ENCODE measurements at regions not wholly inside any gene's neighbourhood (a gene's known extent, or its start where the extent isn't known, plus 50 kb on each side); places are given as distances from the start of the nearest gene placed in this dataset.

DNA sequence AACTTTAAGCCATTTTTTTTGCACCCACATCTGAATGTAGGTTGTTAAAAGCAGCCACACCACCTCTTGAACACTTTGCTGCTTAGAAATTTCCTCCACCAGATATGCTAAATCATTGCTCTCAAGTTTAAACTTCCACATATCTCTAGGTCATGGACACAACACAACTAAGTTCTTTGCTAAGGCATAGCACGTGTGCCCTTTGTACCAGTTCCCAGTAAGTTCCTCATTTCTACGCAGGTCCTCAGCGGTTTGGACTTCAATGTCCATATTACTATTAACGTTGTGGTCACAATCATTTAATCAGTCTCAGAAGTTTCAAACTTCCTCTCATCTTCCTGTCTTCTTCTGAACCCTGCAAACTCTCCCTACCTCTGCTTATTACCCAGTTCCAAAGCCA lies 661.6 kb upstream of the PKN2 start:
- FAIRE-seq, result no peak
- no peak for DNase-seq (ENCODE audit: insufficient read length, low spot score)

DNA sequence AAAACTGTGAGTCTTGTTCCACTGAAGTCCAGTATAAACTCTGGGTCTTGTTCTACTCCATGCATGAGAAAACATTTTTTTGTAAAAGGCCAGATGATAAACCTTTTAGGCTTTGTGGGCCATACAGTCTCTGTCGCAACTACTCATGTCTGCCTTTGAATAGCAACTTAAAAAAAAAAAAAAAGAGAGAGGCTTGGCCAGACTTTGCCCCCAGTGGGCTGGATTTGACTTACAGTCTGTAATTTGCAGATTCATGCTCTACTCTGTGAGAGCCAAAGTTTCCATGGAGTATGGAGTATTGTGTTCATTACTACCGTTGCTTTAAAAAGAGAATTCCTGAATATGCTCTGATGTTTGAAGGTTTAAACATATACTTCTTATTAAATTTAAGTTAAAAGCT lies 654.9 kb upstream of the PKN2 start:
- FAIRE-seq (no peak), DNase-seq (ENCODE audit: insufficient read length, low spot score) (no peak)

DNA sequence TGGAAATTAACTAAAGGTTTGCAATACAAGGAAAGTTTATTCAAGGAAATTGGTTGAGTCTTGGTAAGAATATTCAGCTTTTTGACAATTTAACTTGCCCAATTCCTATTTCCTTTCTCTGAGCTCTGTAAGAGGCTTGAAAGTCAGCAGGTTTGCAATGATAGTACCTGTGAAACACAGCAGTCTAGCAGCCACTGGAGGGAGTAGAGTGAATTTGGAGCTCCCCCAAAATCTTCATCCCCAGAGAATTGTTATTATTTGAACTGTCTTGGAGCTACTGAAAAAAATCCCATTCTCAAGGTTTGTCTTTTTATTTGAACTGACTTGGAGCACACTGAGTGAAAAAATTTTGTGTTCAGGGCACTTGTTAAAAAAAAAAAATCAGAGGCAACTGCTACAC lies 654.2 kb upstream of the PKN2 start:
- no peak for DNase-seq (ENCODE audit: insufficient read length, low spot score)

DNA sequence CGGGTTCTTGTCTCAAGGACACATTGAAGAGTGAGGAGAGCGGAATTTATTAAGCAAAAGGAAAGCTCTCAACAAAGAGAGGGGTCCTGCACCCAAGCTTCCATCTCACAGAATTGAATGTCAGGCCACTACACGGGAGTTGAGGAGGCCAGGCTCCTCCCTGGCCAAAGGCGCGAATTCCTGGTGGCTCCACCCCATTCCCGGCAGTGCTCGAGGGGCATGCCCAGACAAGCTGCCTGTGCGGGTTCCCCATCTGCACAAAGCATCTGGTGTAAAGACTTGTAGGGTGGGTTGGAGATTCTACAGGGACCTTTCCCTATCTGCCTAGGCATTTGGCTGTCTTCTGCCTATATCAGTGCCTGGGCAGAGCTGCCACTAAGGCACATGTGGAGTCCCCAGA lies 648.5 kb upstream of the PKN2 start:
- DNase-seq (ENCODE audit: insufficient read length, low spot score) (no peak), FAIRE-seq (no peak)

More for the DNA sequence above, 654.2 kb upstream of the PKN2 start:
- no peak for FAIRE-seq

DNA sequence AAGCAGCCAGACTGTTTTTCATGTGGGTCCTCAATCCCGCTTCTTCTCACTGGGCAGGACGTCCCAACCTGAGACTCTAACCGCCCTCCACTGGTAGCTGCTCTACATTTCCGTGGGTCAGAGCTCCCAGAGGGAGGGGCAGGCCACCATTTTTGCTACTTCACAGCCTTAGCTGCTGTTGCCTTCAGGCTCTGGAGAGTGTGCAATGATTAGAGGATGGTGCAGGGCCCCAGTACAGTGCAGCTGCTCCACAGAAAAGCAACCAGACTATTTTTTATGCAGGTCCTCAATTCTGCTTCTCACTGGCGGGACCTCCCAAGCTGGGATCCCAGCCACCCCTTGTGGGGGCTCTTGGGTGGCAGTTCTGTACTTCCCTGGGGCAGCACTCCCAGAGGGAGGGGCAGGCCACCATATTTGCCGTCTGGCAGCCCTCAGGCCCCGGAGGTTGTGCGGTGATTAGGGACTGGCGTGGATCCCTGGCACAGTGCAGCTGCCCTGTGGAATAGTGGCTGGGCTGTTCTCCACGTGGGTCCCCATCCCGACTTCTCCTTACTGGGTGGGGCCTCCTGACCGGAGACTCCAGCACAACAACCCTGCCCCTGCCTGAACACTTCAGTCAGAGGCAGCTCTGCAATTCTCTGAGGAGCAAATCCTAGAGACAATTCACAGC lies 647.6 kb upstream of the PKN2 start:
- DNase-seq (ENCODE audit: insufficient read length, low spot score) (no peak), FAIRE-seq (no peak)

DNA sequence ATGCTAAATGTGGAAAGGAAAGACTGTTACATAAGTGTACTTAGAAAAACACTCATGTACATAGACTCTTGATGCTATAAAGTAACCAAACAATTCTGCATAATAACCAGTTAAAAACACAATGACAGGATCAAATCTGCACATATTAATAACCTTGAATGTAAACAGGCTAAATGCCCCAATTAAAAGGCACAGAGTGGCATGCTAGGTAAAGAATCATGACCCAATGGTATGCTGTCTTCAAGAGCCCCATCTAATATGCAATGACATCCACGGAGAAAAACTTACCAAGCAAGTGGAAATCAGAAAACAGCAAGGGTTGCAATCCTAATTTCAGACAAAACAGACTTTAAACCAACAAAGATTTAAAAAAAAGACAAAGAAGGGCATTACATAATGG lies 644.8 kb upstream of the PKN2 start:
- DNase-seq (ENCODE audit: insufficient read length, low spot score) (no peak), FAIRE-seq (no peak)

DNA sequence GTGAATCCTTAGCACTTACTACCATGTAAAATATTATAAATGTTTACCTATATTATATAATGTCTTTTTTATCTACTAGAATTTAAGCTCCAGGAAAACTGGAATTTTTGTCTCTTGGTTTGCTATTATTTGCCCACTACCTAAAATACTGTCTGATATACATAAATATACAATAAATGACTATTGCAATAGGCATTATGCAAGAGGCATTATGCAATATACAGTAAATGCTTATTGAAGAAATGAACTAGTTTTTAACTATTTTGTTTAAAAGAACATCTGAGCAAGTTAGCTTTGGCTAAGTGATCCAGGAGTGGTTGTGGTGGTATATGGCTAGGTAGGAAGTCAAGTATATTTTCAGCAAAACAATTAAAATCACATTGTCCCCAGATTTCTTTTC lies 640.2 kb upstream of the PKN2 start:
- no peak for DNase-seq (ENCODE audit: insufficient read length, low spot score)
- FAIRE-seq, result no peak

DNA sequence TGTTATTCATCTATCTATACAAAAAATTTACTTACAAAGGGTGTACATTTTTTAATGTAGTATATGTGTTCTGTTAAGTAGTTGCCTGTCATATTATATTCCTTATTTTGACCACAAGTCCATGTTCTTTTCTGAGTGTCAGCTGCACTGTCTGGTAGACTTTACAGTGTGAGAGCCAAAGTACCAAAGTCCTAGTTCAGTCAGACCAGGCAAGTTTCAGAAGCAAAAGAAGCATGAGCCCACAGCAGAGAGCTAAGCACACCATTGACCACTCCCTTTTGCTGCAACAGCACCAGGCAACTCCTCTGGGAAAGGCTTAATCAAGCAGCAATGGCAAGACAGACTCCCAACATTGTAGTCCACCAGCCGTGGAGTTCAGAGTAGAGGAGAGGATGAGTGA lies 631.9 kb upstream of the PKN2 start:
- FAIRE-seq (no peak), DNase-seq (ENCODE audit: insufficient read length, low spot score) (no peak)

DNA sequence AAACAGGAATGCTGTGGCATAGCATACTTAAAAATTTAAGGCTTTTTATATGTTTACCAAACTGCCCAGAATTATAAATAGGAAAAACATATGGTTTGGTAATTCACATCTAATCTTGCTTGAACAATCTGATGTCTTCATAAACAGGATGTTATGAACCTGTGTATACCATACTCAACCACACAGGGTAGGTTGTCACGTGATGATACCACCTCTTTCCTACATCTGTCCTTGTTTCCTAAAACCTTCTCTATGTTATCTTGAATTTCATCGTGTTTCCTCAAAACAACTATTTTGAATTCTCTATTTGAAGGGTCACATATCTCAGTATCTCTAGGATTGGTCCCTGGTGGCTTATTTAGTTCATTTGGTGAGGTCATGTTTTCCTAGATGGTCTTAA lies 631.0 kb upstream of the PKN2 start:
- FAIRE-seq (no peak), DNase-seq (ENCODE audit: insufficient read length, low spot score) (no peak)

DNA sequence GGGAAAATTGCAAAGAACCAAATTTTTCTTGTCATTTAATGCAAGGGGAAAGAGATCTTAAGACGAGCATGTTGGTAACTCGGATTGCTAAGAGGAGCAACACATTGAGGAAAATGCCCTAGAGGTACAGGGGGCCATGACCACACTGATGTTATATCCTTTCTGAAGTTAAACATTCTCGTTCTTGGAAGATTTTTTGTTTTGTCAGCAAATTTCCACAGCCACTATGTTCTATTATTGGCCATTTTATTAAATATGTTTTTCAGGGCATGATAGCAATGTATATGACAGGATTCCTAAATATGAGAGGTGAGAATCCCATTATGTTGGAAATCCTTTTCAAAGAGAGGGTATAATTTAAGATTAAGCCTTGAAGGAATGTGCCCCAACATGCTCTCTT lies 627.2 kb upstream of the PKN2 start:
- DNase-seq (ENCODE audit: insufficient read length, low spot score) (no peak), FAIRE-seq (no peak)

DNA sequence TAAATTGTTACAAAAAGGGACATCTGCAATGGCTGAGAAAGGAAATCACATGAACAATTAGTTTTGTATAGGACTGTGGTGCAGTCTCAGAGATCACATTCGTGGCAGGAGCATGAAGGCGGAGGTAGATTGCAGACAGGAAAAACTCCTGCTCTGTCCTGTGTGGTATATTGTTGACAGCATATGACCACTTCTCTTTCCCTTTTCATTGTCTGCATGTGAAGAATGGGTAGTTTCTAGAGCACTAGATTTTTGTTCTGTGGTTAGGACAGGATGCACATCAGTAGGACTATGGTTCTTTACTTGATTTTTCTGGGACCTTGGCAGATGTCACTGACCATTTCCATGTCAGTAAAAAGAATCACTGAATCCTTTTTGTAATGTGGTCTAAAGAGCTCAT lies 625.9 kb upstream of the PKN2 start:
- FAIRE-seq, result no peak

DNA sequence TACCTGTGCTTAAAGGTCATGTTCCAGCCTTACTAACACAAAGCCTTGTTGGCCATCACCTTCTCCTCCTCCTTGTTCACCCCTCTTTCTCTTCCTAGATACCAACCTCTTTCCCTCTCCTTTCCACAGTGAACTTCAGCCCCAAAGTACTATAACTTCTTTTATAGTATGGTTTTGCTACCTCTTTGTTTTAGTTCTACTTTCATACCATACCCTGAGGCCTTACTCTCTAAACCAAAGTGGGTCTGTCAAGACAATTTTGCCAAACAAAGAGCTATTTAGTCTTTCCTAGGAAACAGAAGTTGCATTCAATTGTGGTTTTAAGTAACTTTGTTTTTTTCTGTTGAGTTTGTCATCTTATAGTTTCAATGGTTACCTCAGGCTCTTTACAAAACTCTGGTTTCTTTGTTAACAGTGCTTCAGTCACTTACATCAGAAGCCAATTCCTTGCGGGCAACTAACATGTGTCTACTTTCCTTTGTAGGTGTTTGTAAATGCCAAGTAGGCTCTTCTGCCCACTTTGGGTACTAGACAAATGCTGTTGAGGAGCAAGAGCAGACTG lies 623.9 kb upstream of the PKN2 start:
- no peak for DNase-seq (ENCODE audit: insufficient read length, low spot score)
- FAIRE-seq, result no peak

More for the DNA sequence above, 625.9 kb upstream of the PKN2 start:
- DNase-seq (ENCODE audit: insufficient read length, low spot score), result no peak

DNA sequence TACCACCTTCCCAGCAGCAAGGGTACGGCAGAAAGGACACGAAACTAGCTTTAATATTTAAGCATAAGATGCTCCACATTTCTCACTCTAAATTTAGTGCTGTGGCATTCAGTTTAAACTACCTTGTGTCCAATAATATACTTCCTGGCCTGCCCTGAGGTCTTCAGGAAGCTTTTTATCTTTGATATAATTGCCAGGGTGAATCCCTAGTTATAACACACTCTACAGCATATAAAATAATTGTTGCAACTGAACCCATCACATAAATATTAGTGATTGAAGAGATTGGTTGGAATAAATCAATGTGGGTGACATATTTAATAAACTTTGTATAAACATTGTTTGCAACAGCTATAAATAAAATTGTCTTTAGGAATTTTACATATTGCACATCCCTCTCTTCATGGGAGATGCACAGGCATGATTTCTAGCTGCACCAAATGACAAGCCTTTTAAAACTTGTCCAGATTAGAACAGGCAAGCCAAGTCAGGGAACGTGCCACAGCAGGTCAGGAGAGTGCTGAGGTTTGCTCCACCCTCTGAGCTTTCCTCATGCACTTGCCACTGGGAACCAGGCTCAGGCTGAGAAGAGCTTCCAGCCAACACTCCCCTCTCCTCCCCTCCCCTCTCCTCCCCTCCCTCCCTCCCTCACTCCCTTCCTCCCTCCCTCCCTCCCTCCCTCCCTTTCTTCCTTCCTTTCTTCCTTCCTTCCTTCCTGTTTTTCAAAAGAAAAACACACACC lies 623.2 kb upstream of the PKN2 start:
- no peak for FAIRE-seq
- no peak for DNase-seq (ENCODE audit: insufficient read length, low spot score)

DNA sequence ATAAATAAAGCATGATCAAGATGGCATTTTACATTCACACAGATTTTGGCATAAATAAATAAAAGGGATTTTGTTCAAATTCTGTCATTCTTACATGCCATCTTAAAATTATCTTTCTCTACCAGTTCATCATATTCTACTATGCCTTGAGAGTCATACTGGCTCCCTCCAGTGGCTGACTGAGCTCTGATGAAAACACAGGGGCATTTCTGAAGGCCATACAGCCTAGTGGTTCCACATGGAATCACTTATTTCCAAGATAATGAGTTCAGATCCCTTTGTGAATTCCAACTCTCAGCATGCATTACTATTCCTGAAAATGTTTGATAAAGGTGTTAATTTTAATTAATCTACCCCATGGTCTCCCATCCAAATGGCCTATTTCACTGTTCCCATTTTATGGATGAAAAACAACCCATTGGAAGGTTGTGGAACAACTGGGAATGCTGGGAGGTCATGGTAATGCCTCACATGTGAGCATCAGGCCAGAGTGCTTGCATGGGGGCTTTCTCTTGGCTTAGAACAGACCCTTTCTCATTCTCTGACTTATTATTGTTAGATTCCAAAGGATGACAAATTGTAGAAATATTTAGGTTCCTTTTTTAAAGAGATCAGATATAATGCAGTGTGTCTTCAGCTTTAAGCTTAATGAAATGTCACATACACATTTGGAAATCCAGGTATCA lies 622.4 kb upstream of the PKN2 start:
- DNase-seq (ENCODE audit: insufficient read length, low spot score) (peak; percentile 5), FAIRE-seq (peak; percentile 84)

DNA sequence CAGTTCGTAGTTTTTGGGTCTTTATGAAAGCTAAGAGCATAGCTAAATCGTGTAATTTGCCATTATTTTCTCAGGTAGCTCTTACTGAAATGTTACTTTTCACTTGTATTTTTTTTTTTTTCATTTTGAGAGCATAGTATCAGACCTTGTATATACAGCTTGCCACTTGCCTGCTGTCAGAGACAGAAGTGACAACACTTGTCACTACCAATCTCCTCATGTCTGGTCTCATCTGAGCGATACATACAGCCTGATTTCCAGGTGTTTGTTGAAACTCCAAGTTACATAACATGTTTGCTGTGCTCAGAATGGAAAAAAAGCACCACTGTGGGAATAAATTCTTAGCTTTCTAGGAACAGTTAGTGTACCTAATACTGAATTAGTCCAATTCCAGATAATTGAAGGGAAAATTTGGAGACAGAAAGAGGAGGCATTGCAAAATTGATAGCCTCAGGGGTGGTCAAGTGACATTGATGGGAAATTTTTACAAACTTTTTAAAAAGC lies 621.4 kb upstream of the PKN2 start:
- no peak for DNase-seq (ENCODE audit: insufficient read length, low spot score)
- no peak for FAIRE-seq

DNA sequence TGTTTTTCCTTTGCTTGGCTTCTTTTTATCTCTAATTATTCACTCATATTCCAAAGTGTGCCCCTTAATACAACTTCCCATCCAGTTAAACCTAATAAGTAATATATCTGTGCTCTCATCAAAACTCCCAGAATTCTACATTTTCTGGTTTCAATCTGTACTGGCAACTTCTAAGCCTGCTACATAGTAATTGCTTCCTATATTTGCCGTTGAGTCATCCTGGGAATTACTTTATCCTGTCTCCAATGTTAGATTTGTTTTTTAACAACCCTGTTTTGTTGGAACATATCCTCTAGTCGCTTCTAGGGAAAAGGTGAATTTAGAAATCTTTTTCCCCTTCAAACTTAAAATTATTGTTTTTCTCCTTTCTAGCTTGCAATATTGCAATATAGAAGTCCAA lies 620.5 kb upstream of the PKN2 start:
- DNase-seq (ENCODE audit: insufficient read length, low spot score), result no peak
- FAIRE-seq, result no peak

DNA sequence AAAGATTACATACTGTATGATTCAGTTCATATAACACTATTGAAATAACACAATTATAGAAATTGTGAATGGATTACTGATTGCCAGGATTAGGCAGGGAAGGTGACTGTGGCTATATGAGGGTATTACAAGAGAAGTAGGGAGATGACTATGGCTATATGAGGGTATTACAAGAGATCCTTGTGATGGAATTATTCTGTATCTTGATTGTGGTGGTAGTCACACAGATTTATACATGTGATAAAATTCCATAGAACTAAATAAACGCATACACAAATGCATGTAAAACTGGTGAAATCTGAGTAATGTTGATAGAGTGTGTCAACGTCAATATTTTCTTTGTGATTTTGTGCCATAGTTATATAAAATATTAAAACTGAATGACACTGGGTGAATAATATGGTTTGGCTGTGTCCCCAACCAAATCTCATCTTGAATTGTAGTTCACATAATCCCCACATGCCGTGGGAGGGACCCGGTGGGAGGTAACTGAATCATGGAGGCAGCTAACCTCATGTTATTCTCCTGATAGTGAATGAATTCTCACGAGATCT lies 615.6 kb upstream of the PKN2 start:
- FAIRE-seq (no peak), DNase-seq (ENCODE audit: insufficient read length, low spot score) (no peak)

DNA sequence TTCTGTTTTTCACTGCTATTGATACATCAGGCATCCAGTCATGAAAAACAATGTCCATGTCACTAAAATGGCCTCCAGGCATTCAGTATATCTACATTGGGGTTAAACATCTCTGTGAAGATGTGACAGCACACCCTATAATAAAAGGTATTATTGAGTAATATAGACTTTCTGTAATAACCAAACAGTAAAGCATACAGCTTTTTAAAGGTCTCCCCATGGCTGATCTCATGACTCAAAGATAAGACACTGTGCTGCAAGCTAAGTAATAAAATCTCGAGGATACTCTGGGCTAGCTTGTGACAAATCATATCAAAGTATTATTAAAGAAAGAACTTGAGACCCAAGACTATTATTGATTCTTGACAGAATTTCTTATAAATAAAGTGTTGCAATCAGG lies 613.1 kb upstream of the PKN2 start:
- DNase-seq (ENCODE audit: insufficient read length, low spot score), result no peak

DNA sequence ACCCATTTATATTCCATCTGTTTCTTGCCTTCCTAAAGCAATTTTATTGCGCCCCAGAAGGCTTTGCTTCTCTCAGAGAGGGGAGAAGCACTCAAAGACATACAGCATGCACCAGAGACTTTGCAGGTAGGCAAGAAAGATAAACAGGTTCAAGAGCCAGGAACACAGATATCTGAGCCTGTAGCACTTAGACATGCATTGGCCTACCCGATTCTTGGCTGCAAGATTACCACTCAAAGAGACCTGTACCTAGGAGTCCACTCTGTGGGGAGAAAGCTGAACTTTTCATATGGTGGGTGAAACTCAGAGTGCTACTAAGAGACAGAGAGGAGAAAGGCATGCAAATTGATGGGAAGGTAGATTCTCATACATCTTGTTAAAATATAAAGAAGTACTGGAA lies 609.4 kb upstream of the PKN2 start:
- FAIRE-seq (no peak), DNase-seq (ENCODE audit: insufficient read length, low spot score) (no peak)

More for the DNA sequence above, 613.1 kb upstream of the PKN2 start:
- FAIRE-seq, result no peak

DNA sequence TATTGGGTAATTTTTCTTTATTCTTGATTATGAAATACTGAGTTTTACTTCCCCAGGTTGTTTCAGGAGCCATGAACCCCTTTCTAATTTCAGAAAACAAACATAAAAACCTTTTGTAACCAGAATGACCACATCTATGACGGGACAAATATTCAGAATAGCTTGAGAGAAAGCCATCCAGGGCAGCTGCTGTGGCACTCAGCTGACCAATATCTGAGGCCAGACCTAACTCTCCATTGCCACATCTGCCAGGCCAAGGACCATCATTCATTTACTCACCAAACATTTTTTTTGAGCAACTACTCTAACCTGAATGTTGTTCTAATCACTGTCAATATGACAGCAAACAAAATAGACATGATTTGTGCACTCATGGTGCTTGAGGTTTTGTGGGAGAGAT lies 608.3 kb upstream of the PKN2 start:
- FAIRE-seq (no peak), DNase-seq (ENCODE audit: insufficient read length, low spot score) (no peak)

DNA sequence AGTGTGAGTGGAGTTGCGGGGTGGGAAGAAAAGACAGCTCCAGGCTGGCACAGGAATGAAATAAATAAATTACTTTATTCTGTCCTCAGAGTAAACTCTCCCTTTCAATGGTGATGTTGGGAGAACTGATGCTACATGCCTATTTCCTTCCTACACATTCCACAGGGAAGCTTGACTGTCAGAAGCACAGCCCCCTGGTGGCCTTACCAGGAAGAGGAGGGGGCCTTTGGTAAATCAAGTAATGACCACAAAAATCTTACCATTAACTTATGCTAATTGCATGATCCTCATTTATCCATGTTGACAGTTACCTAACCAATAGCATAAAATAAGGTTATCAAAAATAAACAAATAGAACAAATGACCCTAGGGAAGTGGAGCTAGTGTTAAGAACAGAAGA lies 605.0 kb upstream of the PKN2 start:
- FAIRE-seq, result no peak
- no peak for DNase-seq (ENCODE audit: insufficient read length, low spot score)

All from GM19239 (cell line).